ENCODE measurements at regions not wholly inside any gene's neighbourhood (a gene's known extent, or its start where the extent isn't known, plus 50 kb on each side); places are given as distances from the start of the nearest gene placed in this dataset.

- TF ChIP-seq CSRNP3 (CRISPR knock-in tag; IDR thresholded peaks at IDR 0.05) (no peak), BACH2 (CRISPR knock-in tag; IDR thresholded peaks at IDR 0.05; ENCODE audit: borderline replicate concordance) (no peak), TOX (CRISPR knock-in tag; IDR thresholded peaks at IDR 0.05; ENCODE audit: borderline replicate concordance) (no peak), ZC3H10 (CRISPR knock-in tag; IDR thresholded peaks at IDR 0.05) (no peak)
These were observed 391.9 kb downstream of the PTPRU start (continued) for GRCh38 chr1:29628190-29628589.

GRCh38 chr1:29626726-29627125 is 390.4 kb downstream of the PTPRU start:
- ATAC-seq: no peak
- TF ChIP-seq CREB5 (CRISPR knock-in tag; IDR thresholded peaks at IDR 0.05; ENCODE audit: low read depth) (no peak), PATZ1 (CRISPR knock-in tag; IDR thresholded peaks at IDR 0.05; ENCODE audit: borderline replicate concordance) (no peak), SNAI2 (CRISPR knock-in tag; IDR thresholded peaks at IDR 0.05) (no peak), ARNTL (CRISPR knock-in tag; IDR thresholded peaks at IDR 0.05; ENCODE audit: borderline replicate concordance, low read depth) (no peak), ZC3H10 (CRISPR knock-in tag; IDR thresholded peaks at IDR 0.05) (no peak)

- no peak for TF ChIP-seq RARB (CRISPR knock-in tag; IDR thresholded peaks at IDR 0.05)
- no peak for TF ChIP-seq PATZ1 (CRISPR knock-in tag; IDR thresholded peaks at IDR 0.05; ENCODE audit: borderline replicate concordance)
- no peak for TF ChIP-seq ZFP30 (CRISPR knock-in tag; IDR thresholded peaks at IDR 0.05)
- TF ChIP-seq TOX (CRISPR knock-in tag; IDR thresholded peaks at IDR 0.05; ENCODE audit: borderline replicate concordance): no peak
- no peak for TF ChIP-seq ZFP3 (CRISPR knock-in tag; IDR thresholded peaks at IDR 0.05)
These were observed 389.7 kb downstream of the PTPRU start for GRCh38 chr1:29626066-29626465.

GRCh38 chr1:29625084-29625420 is 388.7 kb downstream of the PTPRU start:
- TF ChIP-seq CREB5 (CRISPR knock-in tag; IDR thresholded peaks at IDR 0.05; ENCODE audit: low read depth): no peak
- TF ChIP-seq ESRRG (CRISPR knock-in tag; IDR thresholded peaks at IDR 0.05): no peak
- no peak for TF ChIP-seq GLIS3 (CRISPR knock-in tag; IDR thresholded peaks at IDR 0.05)
- TF ChIP-seq PPARA (CRISPR knock-in tag; IDR thresholded peaks at IDR 0.05; ENCODE audit: borderline replicate concordance): no peak
- TF ChIP-seq ZFP3 (CRISPR knock-in tag; IDR thresholded peaks at IDR 0.05): no peak
- TF ChIP-seq OSR1 (CRISPR knock-in tag; IDR thresholded peaks at IDR 0.05): no peak
- no peak for TF ChIP-seq SNAI2 (CRISPR knock-in tag; IDR thresholded peaks at IDR 0.05)
- ATAC-seq: no peak

More at GRCh38 chr1:29626066-29626465, 389.7 kb downstream of the PTPRU start:
- ATAC-seq: no peak

GRCh38 chr1:29624320-29625083 is 388.2 kb downstream of the PTPRU start:
- no peak for ATAC-seq
- TF ChIP-seq ZC3H10 (CRISPR knock-in tag; IDR thresholded peaks at IDR 0.05): no peak
- no peak for TF ChIP-seq ISL1 (CRISPR knock-in tag; IDR thresholded peaks at IDR 0.05)
- no peak for TF ChIP-seq SNAI2 (CRISPR knock-in tag; IDR thresholded peaks at IDR 0.05)
- TF ChIP-seq ZFP30 (CRISPR knock-in tag; IDR thresholded peaks at IDR 0.05): no peak
- TF ChIP-seq PATZ1 (CRISPR knock-in tag; IDR thresholded peaks at IDR 0.05; ENCODE audit: borderline replicate concordance): no peak
- TF ChIP-seq CSDC2 (CRISPR knock-in tag; IDR thresholded peaks at IDR 0.05): no peak
- no peak for TF ChIP-seq ZNF8 (CRISPR knock-in tag; IDR thresholded peaks at IDR 0.05)
- no peak for TF ChIP-seq ARNTL (CRISPR knock-in tag; IDR thresholded peaks at IDR 0.05; ENCODE audit: borderline replicate concordance, low read depth)
- TF ChIP-seq ZNF70 (CRISPR knock-in tag; IDR thresholded peaks at IDR 0.05): no peak
- no peak for TF ChIP-seq CSRNP3 (CRISPR knock-in tag; IDR thresholded peaks at IDR 0.05)
- no peak for TF ChIP-seq BACH2 (CRISPR knock-in tag; IDR thresholded peaks at IDR 0.05; ENCODE audit: borderline replicate concordance)
- no peak for TF ChIP-seq TOX (CRISPR knock-in tag; IDR thresholded peaks at IDR 0.05; ENCODE audit: borderline replicate concordance)
